HG02678 (cell line): ENCODE measurements at regions not wholly inside any gene's neighbourhood (a gene's known extent, or its start where the extent isn't known, plus 50 kb on each side); places are given as distances from the start of the nearest gene placed in this dataset.

Experiments
- ATAC-seq: cut with Tn5 transposase; IDR thresholded peaks from one replicate; pipeline ENCODE4 v1.9.1; 2021; ENCODE audit warnings: mild to moderate bottlenecking, moderate library complexity; ENCODE audit not compliant: unreplicated experiment

DNA sequence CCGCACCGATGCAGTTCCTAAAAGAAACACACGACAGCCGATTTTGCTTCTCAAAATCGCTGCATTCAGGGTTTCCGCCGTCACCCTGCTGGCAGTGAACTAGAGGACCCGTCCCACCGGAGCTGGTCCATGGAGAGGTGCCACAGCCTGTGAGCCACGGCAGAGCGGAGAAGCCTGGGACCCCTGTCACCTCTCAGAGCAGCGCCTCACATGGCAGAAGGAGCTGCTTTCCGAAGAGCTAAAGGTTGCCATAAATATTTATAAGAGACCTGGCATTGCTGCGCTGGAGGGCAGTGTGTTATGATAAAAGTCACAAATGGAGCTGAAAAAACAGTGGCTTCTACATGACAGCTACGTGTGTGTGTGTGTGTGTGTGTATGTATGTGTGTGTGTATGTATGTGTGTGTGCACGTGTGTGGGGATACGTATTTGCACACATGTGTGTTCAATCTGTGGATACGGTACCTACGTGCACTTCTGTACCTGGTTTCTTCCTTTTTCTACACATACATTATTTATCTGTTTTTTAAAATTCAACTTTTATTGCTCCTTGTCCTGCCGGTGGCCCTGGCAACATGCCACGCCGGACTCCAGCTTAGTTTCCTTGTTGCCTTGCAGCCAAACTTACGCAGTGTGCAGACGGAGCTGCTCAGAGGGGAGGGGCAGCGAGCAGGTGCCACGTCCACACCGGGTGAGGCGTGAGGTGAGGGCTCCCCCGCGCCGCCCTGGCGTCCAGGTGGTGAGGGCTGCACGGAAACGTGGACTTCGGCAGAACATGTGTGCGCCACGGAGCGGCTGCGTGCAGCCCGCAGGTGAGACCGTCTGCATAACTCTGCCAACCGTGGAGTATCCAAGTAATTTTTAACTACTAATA is 115.2 kb upstream of the PITRM1 start:
- ATAC-seq = no peak

DNA sequence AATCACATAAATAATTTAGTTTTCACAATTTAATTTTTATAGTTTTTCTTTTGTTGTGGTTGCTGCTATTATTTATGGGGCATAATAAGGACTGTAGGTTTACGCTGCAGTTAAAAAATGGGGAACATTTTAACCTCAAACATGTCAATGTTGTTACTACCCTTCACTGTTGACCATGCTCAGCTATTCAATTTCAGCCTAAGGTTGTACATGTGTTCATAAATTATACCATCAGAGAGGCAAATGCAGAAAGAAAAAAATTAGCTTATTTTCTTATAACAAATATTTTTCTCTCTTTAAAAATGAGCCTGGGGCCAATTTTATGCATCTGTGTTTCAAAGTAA is 110.1 kb upstream of the PITRM1 start:
- ATAC-seq = no peak

DNA sequence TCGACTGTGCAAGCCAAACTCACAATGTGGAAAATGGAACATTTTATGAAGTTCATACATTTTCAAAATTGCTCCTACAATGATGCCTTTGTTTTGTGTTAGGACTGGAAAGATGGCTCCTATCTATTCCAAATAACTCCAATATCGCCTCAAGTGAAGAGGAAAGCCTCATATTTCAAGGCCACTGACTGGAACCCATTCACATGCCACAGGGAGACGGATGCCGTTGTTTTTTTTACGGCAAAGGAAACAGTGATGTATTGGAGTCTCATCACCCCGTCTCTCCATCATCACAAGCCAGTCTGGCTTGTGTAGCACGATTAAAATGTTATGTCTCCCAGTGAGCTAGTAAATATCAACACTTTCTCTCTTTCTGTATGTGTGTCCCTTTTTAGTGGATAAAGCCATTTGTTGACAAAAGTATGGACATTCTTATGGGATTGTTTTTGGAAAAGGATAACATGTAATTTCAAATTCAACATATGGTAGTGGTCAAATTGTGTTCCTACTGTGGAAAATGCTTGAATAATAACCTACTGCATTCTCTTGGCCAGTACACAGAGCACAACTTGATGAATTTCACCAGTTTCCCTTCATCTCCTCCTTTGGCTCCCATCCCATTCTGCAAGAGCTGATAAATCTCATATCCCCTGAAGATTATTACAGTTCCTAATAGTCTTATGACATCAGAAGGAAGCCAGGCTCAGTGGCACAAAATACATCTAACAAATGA is 109.5 kb upstream of the PITRM1 start:
- no peak for ATAC-seq

DNA sequence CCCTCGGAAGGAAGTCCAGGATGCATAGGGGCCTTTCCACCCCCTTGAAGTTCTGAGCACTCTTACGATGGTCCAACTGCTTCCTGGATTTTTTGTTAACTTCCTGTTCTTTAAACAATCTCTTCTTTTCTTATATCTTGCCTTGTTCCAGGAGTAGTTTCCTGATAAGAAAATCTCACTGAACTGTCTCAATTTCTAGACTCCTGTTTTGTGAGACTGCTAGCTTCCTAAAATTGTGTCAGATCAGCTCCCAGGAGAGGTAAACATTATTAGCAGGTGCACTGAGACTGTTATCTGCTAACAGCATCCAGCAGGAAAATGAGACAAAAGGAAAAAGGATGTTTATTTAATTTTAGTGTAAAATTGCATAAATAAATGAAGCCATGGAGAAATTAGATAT is 106.2 kb upstream of the PITRM1 start:
- ATAC-seq = no peak

DNA sequence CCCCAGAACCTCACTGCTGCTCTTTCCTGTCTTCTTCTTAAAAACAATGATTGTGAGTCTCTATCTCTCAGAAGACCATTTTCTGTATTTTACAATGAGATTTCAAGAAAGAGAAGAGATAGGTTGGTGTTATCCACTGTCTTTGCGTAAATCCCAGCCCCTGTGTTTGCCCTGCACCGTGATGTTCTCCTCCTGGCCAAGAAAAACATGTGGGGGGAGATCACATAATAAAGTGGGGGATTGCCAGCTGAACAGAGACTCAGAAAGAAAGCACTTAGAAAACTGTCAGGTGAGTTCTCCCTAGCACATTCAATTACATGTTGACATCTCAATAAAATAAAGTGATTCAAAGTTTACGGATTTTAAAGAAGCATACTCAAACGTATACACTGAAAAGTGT is 105.0 kb upstream of the PITRM1 start:
- ATAC-seq = no peak

DNA sequence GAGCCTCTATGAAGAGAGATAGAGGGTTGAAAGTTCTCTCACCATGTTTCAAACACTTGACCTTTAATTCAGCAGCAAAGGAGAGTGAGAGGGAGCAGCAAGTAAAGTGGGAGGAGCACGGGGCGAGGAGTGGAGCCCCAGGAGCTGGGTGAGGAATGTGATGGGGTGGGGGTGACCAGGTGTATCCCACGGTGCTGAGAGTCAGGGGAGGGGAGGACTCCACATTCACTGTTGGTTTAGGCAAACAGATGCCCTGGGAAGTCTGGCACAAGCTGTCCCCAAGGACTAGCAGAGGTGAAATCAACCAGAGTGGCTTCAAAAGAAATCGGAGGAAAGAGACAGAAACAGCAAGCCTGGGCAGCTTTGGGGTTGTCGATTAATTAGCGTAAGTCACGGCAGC is 101.8 kb upstream of the PITRM1 start:
- ATAC-seq = no peak

DNA sequence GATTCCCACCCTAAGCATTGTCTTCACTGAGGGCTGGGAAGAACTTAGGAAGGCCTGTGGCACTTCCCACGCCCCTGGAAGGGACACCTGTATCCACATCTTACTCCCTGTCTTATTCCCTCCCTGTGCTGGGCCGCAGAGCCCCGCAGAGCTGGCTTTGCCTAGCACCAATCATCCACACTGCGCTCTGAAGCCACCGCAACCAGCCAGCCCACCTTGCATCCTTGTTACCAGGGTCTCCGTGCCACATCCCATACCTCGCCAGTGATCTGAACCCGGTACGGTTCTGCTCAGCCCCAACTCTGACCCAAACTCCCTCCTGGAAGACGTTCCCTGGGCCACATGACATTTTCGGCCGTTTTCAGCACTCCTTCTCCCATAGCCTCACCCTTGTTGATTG is 101.4 kb upstream of the PITRM1 start:
- ATAC-seq = no peak

DNA sequence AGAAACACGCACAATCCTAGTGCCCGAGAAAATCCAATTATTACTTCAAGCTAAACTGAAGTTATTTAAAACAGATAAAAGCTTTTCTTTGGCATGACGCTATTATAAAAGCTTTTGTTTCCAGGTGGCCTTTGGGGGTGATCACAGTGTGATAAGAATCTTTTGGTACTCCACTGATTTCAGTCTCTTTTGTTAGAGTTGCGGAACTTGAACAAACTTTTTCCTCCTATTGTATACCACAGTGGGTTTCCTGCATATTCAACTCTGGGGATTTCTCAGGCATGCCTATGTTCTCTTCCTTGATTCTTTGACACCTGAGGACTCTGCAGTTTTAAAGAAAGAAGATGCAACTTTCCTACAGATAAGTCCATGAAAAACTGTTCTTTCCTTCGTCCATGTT is 99.7 kb upstream of the PITRM1 start:
- ATAC-seq = no peak

DNA sequence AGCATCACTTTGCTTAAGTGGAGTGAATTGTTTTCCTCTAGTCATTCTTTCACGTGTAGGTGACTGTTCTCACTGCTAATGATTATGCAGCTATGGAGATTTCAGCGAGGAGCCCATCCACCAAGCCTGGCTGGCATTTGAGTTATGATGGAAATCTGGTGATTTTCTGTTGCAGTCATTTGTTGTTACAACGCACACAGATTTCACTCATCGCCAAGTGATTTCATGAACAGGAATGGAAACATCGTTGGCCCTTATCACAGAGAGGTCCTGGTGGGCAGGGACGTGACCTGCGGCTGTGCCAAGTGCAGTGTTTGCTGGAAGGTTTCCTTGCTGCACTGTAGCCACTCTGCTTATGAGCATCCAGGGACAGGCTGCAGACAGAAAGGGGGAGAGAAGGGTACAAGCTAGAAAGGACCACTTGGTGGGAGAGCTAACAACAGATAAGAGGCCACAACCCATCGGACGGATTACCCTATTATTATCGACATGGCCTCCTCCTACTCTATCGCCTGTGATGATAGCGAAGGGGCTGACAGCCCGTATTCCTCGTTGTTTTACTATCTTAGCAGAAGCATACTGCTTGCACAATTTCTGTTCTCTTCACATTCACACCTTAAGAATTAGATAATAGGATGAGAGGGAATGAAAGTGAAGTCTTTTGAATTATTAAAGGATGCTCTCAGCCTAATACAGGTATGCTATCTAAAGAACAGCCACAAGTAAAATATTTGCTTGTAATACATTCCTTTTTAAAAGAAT is 99.0 kb upstream of the PITRM1 start:
- no peak for ATAC-seq

DNA sequence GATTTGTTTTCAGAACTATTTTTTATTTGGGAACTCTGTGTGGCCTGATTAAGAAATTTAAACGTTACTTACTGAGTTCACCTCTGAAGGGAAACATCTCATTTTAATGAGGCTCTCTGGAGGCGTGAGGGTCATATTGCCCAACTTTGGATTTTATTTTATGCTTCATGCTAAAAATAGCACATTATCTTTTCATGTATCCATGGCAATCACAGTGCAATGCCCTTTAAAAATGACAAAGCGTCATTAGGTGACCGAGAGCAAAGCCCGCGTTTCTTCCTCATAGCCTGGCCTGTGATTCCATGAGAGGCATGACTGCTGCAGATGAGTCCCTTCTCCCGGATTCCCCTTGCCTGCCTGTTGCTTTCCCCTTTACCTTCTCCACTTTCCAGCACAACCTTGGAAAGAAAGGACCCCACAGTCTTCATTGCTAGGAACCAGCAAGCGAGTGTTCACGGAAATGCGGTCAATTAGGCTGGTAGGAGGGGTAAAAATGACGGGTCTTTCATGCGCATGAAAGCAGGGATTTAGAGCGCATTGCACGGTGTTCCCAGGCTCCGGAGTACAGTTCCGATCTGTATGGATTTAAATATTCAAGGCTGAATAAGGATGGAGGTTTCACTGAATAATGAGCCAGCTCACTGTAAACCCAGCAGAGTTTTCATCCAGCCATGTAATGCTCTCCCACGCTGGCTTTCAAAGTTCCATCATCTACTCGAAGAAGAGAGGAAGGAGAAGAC is 98.2 kb upstream of the PITRM1 start:
- ATAC-seq = no peak

DNA sequence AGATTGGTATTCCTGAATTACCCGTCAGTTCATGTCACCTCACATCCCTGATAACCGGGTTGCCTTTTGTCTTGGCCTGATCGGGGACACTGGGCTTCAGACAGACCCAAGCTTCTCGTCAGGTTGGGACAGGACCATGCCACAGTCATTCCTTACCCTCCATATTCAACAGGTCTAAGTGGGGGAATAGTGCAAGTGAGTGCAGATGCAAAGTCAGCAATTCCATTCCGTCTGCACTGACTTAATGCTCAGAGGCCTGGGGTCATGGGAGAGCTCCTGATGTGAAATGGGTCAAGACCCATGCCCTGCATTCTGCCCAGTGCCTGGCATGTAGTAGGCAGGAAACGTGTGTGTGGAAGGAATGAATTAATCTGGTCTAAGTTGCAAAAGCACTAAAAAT is 95.4 kb upstream of the PITRM1 start:
- no peak for ATAC-seq

DNA sequence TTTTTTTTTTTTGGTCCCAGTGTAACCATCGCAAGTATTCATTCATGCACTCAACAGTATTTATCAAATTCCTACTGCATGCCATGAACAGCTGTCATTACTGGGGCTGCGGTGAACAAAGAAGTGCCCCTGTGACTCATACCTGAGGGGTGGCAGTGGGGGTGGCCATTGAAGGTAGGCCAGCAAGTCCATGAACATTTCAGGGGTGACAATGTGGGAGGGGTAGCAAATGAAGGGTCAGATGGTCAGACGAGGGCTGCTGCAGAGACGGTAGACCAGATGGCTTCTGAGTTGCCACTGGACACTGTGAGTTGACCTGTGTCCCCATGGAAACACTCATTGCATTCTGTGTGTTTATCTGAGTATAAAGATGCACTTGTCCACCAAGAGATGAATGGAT is 92.5 kb upstream of the PITRM1 start:
- no peak for ATAC-seq

DNA sequence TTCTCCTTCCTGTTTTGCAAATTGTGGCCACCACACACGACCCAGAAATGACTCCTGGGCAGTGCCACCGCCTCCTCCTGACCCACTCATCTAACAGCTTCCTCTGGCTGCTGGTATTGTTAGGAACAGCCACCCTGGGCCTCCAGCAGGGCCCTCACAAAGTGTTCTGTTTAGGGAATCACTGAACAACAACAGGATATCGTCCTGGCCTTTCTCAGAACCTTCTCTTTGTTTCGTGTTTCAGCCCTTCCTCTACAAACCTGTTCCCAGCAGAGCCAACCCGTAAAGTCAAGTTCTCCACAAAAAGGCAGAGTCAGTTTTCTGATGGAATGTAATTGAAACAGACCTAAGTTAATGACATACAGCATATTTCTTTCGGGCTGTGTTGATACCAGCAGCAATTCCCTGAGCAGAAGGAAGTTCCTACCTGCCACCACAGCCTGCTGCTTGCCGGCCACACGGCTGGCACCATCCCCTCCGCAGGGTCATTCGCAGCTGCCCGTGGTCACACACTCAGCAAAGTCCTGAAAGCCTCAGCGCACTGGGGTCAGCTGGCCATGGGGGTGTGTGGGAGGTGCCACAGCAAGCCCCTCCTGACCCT is 91.7 kb upstream of the PITRM1 start:
- no peak for ATAC-seq

DNA sequence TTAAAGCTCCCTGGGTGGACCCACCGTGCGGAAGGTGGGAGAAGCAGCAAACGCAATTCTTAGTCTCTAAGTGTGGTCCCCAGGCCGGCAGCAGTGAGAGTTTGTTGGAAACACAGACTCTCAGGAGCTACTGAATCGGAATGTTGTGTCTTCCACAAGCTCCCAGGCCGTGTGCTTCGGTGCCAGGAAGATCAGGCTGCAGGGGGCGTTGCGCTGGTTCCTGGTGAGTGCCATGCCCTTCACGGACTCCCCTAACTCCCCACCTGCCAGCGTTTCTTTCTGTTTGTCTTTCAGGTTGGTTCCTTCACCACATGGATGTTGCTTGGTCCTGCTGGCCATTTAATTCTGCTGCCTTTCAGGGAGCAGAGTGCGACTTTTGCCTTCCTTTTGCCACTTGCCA is 91.2 kb upstream of the PITRM1 start:
- no peak for ATAC-seq

DNA sequence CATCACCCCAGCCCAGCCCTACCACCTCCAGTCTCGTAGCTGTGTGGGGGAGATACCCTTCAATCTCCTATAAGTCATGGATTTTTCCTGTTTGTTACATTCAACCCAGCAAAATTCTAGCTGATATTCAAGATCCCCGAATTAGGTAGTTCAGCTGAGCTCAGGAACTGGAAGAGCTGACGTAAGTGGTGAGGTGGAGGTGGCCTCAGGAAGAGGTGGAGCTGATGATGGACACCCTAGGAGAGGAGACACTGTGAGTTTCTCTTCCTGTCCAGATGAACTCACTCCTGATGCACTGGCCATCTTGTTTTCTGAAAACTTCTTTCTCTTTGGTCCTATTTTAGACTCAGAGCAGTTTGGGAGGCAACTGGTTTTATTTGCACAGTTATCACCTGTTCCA is 90.5 kb upstream of the PITRM1 start:
- ATAC-seq = no peak

DNA sequence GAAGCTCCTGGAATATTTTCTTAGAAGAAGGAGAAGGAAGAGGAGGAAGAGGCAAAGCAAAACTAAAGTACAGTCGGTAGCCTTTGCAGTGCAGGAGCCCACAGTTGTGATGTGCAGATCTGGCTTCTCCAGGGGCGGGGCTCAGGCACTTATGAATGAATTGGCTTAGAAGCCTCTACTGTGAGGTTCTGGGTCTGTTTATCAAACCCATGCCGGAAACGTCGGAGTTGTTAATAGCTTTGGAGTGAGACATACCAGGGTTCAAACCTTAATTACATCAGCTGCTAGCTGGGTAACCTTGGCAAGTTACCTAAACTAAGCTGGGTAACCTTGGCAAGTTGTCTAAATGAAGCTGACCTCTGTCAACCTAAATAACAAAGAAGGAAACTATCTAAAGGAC is 89.3 kb upstream of the PITRM1 start:
- ATAC-seq = no peak

DNA sequence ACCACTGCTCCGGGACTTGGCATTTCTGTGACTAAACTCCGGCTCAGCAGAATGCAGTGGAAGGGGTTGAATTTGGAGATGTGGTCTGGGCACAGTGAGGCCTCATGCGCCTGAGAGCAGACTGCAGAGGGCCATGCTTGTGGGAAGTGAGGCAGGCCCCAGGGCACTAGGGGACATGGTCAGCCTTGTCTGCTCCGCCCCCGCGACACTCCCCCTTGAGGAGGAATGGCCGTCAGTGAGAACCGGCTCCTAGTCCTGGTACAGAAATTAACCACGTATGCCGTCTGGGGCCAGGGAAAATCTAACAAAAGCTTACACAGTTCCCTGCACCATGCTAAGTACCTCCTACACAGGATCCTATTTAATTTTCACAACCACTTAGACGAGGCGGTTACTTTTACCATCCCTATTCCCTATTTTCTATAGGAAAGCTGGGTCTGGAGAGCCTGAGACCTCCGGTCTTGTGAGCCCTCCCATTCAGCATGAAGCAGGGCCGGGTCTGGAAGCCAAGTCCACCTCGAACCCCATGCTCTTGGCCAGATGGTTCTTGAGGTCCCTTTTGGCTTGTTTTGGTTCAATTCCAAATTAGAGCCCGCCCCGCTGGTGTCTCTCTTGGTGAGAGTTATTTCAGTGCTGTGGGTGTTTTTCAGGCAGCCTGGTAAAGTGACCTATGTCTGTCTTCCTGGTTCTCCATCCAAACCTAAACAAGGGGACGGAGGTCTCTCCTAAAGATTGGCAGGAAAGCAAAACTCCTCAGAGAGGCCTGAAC is 87.7 kb upstream of the PITRM1 start:
- ATAC-seq = no peak

DNA sequence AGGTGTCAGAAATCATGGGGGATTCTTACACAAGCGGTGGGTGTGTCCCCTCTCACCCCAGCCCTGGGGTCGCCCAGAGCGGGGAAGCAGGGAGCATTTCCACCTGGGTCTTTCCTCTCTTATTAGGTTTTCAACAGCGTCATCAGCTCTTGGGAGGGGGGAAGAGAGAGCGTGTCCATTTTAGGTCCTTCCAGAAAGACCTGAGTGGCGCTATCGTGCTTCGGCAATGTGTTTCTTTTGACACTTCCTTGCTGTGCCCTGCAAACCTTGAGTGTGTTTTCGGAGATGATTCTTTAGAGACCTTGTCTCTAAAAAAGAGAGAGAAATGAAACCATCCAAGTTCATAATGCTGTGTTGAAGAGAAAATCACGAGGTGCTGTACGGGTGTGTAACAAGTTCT is 86.9 kb upstream of the PITRM1 start:
- ATAC-seq = no peak

DNA sequence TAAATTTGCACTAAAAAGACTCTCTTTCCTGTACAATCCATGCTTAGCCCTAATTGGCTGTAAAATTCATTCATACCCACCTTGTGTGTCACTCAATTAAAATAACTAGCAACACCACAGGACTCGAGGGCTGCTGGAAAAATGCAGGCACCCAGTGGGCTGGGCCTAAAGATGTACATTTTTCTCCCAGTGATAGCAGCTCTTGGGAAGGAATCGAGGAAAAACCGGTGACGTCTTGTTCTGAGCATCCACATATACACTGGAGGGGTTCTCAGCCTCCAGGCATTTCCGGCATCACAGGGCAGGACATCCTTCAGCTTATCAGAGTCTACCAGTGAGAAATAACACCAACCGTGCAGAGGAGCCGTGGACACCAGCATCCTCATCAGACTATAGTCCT is 85.8 kb upstream of the PITRM1 start:
- no peak for ATAC-seq

DNA sequence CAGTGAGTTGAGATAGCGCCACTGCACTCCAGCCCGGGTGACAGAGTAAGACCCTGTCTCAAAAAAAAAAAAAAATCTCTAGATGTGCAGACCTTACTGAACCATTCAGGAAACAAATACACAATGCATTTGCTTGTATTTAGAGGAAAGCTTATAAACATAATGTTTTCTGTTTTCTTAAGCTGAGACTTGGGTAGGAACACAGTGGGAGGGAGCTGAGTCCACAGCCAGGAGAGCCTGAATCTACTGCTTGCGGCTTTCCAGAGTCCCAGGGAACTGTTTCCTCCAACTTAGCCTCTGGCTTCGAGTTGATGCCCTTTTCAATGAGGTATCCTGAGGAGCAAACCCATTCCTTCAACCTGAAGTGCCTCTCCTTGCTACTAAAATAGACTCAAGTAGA is 83.0 kb upstream of the PITRM1 start:
- ATAC-seq = no peak
